T-helper 1 cell treated with Interleukin-12 subunit alpha and Interleukin-12 subunit beta and Interleukin-4 antibody, amounts not matched to agents 30 μg/mL and 1 μg/mL, for 36 hours (primary cell): ENCODE measurements at regions not wholly inside any gene's neighbourhood (a gene's known extent, or its start where the extent isn't known, plus 50 kb on each side); places are given as distances from the start of the nearest gene placed in this dataset.

ENCODE experiments used
- H3K27ac Mint-ChIP-seq: one replicate; pipeline ENCODE4 v1.8.0; 2021; ENCODE audit warnings: mild to moderate bottlenecking, mixed read lengths
- H3K27me3 Mint-ChIP-seq: one replicate; pipeline ENCODE4 v1.8.0; 2021; ENCODE audit warnings: low read depth, mixed read lengths
- H3K36me3 Mint-ChIP-seq: one replicate; pipeline ENCODE4 v1.8.0; 2021; ENCODE audit warnings: low read depth, mixed read lengths
- H3K4me1 Mint-ChIP-seq: one replicate; pipeline ENCODE4 v1.8.0; 2021; ENCODE audit warnings: low read depth, mixed read lengths
- H3K4me3 Mint-ChIP-seq: one replicate; pipeline ENCODE4 v1.8.0; 2021; ENCODE audit warnings: mild to moderate bottlenecking, moderate library complexity, mixed read lengths
- H3K9me3 Mint-ChIP-seq: one replicate; pipeline ENCODE4 v1.8.0; 2021; ENCODE audit warnings: mixed read lengths

DNA sequence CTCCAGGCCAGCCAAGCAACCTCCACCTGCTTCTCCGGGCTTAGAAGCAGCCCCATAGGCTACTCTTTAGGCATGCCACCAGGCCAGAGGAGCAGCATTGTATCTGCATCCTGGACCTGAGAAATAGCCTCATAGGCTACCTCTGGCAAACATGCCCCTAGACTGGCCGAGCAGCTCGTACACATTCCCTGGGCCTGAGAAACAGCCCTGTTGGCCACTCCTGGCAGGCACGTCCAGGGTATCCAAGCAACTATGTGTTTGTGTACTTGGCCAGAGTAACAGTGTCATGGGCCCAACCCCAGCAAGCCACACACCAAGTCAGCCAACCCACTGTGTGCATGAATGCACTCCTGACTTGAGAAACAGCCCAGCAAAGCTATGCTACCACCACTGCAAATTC, 498.7 kb upstream of the CDIN1 start:
- no peaks in the 10 kb centered on the region for H3K36me3 Mint-ChIP-seq
- H3K27ac Mint-ChIP-seq: no peak overlapping the region
- H3K4me1 Mint-ChIP-seq: no peaks in the 10 kb centered on the region
- peaks cover 18% of the 10 kb centered on the region for H3K9me3 Mint-ChIP-seq
- no peaks in the 10 kb centered on the region for H3K27me3 Mint-ChIP-seq
- H3K4me3 Mint-ChIP-seq: no peak overlapping the region

DNA sequence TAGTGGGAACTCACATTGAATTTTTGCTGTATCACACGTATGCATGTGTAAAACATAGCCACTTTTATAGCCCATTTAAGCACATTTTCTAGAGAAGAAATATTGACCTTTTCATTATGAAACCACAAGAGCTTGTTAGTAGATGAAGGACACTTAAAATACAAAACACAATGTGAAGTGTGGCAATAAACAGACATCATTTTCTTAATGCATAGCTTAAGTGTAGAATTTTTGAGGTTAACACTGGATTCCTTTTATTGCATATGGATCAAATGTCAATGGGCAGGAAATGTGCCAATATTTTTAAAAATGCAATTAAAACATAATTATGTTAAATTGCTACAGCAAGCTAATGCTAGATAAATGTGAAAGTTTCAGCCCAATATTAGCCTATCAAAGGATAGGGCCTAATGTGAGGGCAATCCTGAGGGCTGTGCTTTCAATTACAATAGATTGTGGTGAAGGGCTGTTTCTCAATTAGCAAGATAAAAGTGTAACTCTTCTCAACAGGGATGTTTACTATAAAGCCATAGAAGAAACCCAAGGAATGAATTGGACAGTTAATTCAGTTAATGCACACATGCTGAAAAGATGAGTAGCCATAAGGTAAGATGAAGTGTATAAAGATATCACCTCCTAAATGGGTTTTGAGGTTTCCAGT, 489.0 kb upstream of the CDIN1 start:
- H3K4me1 Mint-ChIP-seq: no peaks in the 10 kb centered on the region
- no peak overlapping the region for H3K27ac Mint-ChIP-seq
- H3K36me3 Mint-ChIP-seq: no peaks in the 10 kb centered on the region
- H3K9me3 Mint-ChIP-seq: peaks cover 4% of the 10 kb centered on the region
- H3K27me3 Mint-ChIP-seq: no peaks in the 10 kb centered on the region
- no peak overlapping the region for H3K4me3 Mint-ChIP-seq

DNA sequence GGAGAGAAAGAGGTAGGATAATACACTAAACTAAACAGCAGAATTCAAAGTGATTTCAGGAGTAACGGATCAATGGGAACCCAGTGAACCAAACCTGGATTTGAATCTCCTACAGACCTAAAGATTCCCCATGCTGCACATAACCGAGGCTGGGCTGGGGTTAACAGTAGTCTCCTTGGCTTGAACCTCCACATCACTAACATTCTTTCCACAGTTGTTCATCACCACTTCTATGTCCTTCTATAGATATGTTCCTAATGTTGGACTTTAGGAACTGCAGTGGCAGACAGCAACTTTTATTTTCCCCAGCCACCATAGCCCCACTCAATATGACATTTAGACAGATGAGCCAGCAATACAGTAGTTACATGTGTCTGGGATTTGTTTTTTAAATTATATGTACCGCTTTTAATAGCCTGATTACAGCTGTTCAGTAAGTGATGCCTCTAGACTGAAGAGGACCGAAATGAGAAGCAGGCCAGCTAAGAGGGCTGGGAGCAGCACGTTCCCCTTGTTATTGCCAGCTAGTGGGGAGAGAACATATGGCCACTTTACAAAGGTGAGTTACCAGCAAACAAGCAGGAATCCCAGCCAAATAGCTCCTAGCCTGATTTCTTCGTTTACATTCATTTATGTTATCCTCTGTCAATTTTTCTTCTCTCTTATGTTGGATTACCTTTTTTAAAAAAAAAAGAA, 472.6 kb upstream of the CDIN1 start:
- no peak overlapping the region for H3K27ac Mint-ChIP-seq
- no peaks in the 10 kb centered on the region for H3K27me3 Mint-ChIP-seq
- H3K36me3 Mint-ChIP-seq: no peaks in the 10 kb centered on the region
- no peak overlapping the region for H3K4me3 Mint-ChIP-seq
- H3K4me1 Mint-ChIP-seq: no peaks in the 10 kb centered on the region
- no peaks in the 10 kb centered on the region for H3K9me3 Mint-ChIP-seq

DNA sequence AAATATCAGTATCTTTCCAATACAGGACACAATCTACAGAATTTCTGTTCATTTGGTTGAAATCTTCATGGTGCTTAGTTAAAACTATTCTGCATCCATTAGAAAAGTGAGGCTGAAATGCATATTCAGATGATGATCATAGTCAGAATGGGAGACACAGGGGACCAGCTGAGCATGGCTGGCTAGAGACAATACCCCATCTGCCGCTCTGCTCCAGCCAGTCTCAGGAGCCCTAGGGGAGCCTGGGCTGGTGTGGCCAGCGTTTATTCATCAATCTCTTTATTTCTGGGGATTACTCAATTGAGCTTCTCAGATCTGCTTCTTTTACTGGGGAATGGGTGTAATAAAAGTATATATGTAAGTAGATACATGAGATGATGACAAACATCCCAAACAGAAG, 470.9 kb upstream of the CDIN1 start:
- no peaks in the 10 kb centered on the region for H3K9me3 Mint-ChIP-seq
- no peaks in the 10 kb centered on the region for H3K4me1 Mint-ChIP-seq
- H3K36me3 Mint-ChIP-seq: no peaks in the 10 kb centered on the region
- H3K4me3 Mint-ChIP-seq: no peak overlapping the region
- no peaks in the 10 kb centered on the region for H3K27me3 Mint-ChIP-seq
- H3K27ac Mint-ChIP-seq: no peak overlapping the region

DNA sequence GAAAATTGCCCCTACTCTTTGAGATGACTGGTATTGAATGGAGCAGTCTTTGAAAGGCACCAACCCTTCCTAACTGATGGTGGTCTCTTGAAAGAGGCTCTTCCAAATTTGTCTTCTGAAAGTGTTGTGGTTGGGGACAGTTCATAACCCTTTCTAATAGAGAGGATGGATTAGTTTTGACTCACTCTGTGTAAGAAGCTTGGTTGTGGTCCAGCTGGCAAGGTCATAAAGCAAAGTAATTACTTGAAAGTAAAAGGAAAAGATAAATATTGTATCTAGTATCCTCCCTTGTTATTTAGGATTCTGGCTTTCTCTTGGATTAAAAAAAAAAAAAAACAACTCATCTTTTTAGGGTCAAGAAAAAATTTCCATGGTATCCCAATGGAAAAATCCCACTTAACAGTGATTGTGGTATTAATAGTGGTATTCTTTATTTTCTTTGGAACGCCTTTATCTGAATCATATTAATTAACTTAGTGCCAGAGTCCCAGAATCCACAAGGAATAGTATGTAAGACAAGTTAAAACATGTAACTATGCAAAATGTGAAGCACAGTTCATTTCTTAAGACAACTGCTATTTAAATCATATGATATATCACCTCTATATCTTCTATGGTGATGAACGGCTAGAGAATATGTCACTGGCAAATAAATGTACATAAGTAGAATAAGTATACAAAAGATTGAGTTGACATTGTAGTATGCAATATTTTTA, 469.3 kb upstream of the CDIN1 start:
- no peaks in the 10 kb centered on the region for H3K4me1 Mint-ChIP-seq
- no peaks in the 10 kb centered on the region for H3K36me3 Mint-ChIP-seq
- H3K27ac Mint-ChIP-seq: no peak overlapping the region
- H3K4me3 Mint-ChIP-seq: no peak overlapping the region
- peaks cover 1% of the 10 kb centered on the region for H3K9me3 Mint-ChIP-seq
- H3K27me3 Mint-ChIP-seq: no peaks in the 10 kb centered on the region

DNA sequence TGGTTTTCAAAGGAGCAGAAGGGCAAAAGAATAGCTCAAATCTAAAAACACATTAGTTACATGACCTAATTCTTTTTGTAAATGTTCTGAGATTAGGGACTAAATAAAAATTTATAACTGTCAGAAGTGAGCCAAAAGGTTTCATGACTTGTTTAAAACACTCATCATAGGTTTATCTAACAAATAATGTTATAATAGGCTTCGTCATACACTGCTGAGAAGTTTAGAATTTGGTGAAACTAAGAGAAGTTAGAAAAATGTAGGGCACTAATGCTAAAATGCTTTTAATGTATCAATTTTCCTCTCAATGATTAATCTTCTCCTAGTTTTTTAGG, 468.8 kb upstream of the CDIN1 start:
- peaks cover 4% of the 10 kb centered on the region for H3K9me3 Mint-ChIP-seq
- H3K27me3 Mint-ChIP-seq: no peaks in the 10 kb centered on the region
- no peak overlapping the region for H3K27ac Mint-ChIP-seq
- no peaks in the 10 kb centered on the region for H3K36me3 Mint-ChIP-seq
- no peak overlapping the region for H3K4me3 Mint-ChIP-seq
- H3K4me1 Mint-ChIP-seq: no peaks in the 10 kb centered on the region

DNA sequence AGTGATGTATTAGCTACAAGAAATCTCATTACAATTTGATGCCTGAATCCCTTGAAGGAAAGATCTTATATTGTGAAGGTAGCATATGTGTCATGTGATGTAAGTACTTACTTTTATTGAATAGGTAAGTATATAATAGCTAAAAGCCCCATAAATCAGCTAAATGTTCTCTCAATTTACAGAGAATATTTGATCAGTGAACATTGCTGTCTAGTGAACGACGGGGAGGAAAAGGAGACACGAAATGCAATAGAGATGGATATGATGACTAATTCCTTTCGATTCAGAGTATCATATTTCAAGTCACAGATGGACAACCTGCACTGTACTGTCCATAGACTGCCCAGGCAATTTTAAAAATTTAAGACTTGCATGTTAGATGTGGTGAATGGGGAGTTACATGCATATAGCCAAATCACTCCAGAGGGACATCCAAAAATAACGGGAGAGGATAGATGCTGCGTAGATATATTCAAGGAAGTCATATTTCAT, 462.1 kb upstream of the CDIN1 start:
- Mint-ChIP-seq H3K4me1 (no peaks in the 10 kb centered on the region), H3K36me3 (no peaks in the 10 kb centered on the region), H3K9me3 (peaks cover 9% of the 10 kb centered on the region), H3K27ac (no peak overlapping the region), H3K27me3 (no peaks in the 10 kb centered on the region), H3K4me3 (no peak overlapping the region)

DNA sequence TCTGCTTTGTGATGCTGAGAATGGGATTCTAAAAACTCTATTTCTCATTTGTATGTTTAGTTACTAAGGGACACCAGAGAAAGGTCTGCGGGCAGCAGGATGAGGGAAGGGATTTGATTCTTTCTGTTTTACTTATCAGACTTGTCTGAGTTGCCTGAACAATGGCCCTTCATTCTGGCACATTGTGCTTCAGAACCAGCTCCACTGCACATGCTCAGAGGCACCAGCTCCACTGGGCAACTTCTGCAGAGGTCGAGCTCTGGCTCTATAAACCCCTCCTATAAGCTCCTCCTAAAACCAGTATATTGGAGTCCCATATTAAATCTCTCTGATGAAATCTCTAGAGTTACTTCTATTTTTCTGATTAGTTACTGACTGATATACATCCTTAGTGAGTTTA, 453.2 kb upstream of the CDIN1 start:
- no peaks in the 10 kb centered on the region for H3K36me3 Mint-ChIP-seq
- H3K9me3 Mint-ChIP-seq: peaks cover 18% of the 10 kb centered on the region
- H3K4me3 Mint-ChIP-seq: no peak overlapping the region
- H3K4me1 Mint-ChIP-seq: no peaks in the 10 kb centered on the region
- H3K27me3 Mint-ChIP-seq: no peaks in the 10 kb centered on the region
- H3K27ac Mint-ChIP-seq: no peak overlapping the region

DNA sequence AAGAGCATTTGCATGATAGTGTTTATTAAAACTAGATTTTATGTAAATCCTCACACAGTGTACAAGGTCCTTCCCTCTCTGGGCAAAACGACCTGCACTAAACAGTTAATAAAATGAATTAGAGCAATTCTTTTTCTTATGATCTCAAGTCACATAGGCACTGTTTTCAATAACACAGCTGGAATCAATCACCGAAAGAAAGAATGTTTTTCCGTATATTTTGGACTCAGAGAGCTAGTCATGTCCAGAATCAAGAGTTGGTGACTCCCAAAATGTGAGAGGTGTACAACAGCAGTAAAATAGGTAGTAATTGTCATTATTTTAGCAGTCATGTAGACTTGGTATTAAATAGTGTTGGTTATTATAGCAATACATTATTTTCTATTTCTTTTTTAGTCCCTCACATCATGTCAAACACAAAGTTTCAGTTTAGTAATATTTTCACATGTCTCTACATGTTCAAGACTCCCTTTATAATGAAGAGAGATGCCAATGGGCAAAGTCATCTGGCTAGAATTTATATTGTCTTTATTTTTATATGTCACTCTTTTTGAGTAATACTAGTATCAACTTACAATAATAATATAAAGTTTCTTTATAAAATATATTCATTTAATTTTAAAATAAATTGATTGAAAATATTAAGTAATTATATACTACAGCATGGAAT, 448.6 kb upstream of the CDIN1 start:
- H3K4me3 Mint-ChIP-seq: no peak overlapping the region
- no peaks in the 10 kb centered on the region for H3K4me1 Mint-ChIP-seq
- H3K27me3 Mint-ChIP-seq: no peaks in the 10 kb centered on the region
- H3K9me3 Mint-ChIP-seq: peaks cover 11% of the 10 kb centered on the region
- no peaks in the 10 kb centered on the region for H3K36me3 Mint-ChIP-seq
- H3K27ac Mint-ChIP-seq: no peak overlapping the region

DNA sequence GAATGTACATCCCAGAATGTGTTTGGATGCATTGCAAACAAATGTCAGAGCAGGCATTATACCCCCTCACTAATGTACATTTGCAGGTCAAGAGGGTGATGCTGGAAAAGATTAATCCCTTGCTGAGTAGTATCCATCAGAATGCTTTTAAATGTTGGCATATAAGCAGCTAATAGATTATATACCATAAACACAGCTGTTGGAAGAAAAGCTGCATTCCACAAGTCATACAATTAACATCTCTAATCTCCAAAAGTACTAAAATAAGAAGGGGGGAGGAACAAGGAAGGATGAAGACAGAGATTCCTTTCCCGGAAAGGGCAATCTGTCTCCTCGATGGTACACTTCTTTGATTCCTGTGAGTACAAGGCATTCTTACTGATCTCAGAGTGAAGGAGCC, 445.7 kb upstream of the CDIN1 start:
- Mint-ChIP-seq H3K27ac (no peak overlapping the region), H3K36me3 (no peaks in the 10 kb centered on the region), H3K4me3 (no peak overlapping the region), H3K9me3 (peaks cover 16% of the 10 kb centered on the region), H3K4me1 (no peaks in the 10 kb centered on the region), H3K27me3 (no peaks in the 10 kb centered on the region)

DNA sequence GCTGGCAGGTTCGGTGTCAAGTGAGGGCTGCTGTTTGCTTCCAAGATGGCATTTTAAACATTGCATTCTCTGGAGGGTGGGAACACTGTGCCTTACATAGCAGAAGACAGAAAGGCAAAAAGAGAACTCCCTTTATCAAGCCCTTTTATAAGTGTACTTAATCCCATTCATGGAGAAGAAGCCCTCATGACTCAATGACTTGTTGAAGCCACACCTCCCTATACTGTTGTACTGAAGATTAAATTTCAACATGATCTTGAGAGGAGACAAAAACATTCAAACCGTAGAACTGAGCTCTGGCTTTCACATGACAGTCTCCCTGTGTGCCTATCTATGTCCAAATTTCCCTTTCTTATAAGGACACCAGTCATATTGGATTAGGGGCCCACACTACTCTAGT, 443.4 kb upstream of the CDIN1 start:
- Mint-ChIP-seq H3K27me3 (no peaks in the 10 kb centered on the region), H3K36me3 (no peaks in the 10 kb centered on the region), H3K9me3 (peaks cover 16% of the 10 kb centered on the region), H3K4me1 (no peaks in the 10 kb centered on the region), H3K27ac (no peak overlapping the region), H3K4me3 (no peak overlapping the region)

DNA sequence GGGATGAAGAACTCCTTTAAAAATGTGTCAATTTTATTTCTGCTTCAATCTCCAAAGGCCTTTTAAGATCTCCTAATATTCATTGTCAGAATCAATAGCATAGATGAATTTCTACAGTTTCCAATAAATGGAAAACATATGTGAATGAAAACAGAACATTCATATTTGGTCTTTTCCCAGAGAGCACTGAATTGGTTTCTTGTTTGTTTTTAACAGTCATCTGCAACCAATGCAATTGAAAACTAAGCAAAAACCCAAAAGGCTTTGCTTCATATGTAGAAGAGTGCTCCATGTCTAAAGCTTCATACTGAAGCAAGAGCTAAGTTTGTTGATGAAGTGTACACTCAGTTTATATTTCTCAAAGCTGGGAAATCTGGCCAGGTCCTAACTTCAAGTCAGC, 426.5 kb upstream of the CDIN1 start:
- no peak overlapping the region for H3K27ac Mint-ChIP-seq
- no peaks in the 10 kb centered on the region for H3K4me1 Mint-ChIP-seq
- no peaks in the 10 kb centered on the region for H3K27me3 Mint-ChIP-seq
- H3K4me3 Mint-ChIP-seq: no peak overlapping the region
- H3K36me3 Mint-ChIP-seq: no peaks in the 10 kb centered on the region
- H3K9me3 Mint-ChIP-seq: peaks cover 5% of the 10 kb centered on the region

DNA sequence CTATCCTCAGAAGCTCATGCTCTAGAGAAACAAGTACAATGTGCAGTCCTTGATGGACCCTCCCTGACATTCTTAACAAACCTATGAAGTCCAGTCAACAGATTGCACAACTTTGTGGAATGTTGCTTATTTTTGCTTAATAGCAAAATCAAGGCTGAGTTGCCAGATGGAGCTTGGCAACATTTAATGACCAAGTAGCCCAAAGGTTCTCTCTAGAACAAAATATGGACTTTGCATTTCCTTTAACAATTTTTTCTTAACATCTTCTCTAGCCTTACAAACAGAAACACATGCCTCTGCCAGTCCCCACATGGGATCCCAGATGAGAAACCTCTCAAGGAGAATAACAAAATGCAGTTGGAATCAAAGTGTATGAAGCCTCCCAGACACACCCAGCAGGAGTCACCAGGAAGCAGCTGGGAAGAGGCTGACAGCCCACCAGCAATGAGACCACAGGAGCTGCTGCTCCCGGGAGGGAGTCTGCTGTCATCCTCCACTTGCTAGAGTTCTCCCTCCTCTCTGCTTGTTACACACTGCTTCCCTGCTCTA, 422.5 kb upstream of the CDIN1 start:
- Mint-ChIP-seq H3K9me3 (no peaks in the 10 kb centered on the region), H3K27me3 (no peaks in the 10 kb centered on the region), H3K36me3 (no peaks in the 10 kb centered on the region), H3K27ac (no peak overlapping the region), H3K4me3 (no peak overlapping the region), H3K4me1 (no peaks in the 10 kb centered on the region)

DNA sequence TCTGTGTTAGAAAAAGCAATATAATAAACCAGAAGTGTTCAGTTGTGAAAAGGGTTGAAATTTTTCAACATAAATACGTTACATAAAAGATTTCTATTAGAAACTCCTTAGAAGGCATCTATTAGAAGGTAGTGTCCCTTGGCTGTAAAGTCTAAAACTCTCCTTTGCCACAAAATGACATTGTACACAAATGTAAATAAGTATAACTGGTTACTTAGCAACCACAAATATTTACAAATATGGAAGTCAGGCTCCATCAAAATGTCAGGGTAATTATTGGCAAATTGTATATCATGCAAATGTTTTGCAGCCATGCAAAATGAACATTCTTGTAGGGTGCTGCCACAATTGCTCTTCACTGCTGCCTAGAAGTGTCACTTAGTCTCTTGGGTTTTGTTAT, 419.1 kb upstream of the CDIN1 start:
- H3K36me3 Mint-ChIP-seq: no peaks in the 10 kb centered on the region
- no peak overlapping the region for H3K27ac Mint-ChIP-seq
- H3K9me3 Mint-ChIP-seq: peaks cover 12% of the 10 kb centered on the region
- no peak overlapping the region for H3K4me3 Mint-ChIP-seq
- no peaks in the 10 kb centered on the region for H3K27me3 Mint-ChIP-seq
- no peaks in the 10 kb centered on the region for H3K4me1 Mint-ChIP-seq
